NCI-H748 (cell line): ENCODE measurements at regions not wholly inside any gene's neighbourhood (a gene's known extent, or its start where the extent isn't known, plus 50 kb on each side); places are given as distances from the start of the nearest gene placed in this dataset.

ENCODE experiments used
- DNase-seq: peaks from one replicate; lab custom pipeline; 2025; ENCODE audit not compliant: unreplicated experiment; lab: John Stamatoyannopoulos, UW

DNA sequence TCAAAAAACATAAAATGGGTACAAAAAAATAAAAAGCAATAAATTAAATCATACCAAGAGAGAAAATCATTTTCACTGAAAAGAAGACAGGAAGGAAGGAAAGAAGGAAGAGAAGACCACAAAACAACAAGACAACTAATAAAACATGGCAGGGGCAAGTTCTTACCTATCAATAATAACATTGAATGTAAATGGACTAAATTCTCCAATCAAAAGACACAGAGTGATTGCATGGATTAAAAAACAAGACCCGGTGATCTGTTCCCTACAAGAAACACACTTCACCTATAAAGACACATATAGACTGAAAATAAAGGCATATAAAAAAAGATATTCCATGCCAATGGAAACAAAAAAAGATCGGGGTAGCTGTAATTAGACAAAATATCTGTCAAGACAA lies 82.6 kb upstream of the CERS6 start:
- DNase-seq, result no peak

DNA sequence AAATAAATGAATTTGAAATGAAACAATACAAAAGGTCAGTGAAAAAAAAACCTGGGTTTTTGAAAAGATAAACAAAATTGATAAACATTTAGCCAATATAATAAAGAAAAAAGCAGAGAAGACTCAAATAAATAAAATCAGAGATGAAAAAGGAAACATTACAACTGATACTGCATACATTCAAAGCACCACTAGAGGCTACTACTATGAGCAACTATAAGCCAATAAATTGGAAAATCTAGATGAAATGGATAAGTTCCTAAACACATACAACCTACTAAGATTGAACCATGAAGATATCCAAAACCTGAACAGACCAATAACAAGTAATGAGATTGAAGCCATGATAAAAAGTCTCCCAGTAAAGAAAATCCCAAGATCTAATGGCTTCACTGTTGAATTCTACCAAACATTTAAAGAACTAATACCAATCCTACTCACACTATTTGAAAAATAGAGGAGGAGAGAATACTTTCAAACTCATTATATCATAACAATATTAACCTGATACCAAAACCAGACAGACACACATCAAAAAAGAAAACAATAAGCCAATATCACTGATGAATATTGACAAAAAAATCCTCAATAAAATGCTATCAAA lies 80.8 kb upstream of the CERS6 start:
- DNase-seq, result no peak

DNA sequence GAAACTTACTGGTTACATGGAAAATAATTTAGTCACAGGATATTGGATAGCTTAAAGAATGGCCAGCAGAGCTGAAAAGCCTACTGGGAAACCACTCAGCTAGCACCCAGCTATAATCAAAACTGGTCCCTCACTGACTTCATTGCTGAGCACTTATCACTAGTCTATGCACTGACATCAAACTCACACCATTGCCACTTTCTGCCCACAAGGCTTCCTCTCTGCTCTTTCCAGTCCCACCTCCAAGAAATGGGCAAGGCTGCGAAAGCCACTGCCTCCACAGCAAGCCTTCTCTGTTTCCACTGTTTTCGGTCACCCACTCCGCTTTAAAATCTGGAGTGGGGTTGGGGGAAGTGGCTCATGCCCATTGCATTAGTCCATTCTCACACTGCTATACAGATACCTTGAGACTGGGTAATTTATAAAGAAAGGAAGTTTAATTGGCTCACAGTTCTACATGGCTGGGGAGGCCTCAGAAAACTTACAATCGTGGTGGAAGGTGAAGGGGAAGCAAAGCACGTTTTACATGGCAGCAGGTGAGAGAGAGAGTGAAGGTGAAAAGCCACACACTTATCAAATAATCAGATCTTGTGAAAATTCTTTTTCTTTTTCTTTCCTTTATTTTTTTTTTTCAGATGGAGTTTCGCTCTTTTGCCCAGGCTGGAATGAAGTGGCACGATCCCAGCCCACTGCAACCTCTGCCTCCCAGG lies 77.0 kb upstream of the CERS6 start:
- no peak for DNase-seq

DNA sequence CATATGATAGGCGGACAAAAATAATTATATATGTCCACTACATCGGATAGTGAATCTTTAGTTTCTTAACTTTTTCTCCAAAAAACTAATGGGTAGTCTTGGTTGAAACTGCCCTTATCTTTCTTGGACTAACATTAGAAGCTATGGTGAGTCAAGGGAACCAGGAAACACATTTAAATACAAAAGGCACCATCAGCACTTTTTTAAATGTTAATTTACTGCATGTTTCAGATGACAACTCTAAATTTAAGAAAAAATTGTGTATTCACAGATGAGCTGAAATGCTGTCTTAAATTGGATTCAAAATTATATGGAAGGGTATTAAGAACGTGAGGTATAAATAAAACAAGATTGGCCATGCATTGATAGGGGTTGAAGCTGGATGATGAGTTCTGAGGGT lies 75.6 kb upstream of the CERS6 start:
- DNase-seq, result no peak

DNA sequence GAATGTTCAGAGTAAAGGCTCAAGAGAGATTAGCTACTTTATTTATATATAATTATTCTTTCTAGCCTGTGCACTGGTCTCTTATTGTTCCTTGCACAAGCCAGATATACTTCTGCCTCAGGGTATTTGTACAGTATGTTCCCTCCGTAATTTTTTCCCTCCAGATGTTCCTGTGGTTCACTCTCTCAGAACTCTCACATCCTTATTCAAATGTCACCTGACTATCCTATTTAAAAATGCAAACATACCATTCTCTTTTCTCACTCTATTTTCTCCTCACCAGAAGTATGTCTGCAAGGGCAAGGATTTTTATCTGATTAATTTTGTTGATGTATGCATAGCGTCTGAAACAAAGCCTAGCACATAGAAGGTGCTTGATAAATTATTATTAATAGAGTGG lies 64.0 kb upstream of the CERS6 start:
- DNase-seq, result peak; percentile 34

DNA sequence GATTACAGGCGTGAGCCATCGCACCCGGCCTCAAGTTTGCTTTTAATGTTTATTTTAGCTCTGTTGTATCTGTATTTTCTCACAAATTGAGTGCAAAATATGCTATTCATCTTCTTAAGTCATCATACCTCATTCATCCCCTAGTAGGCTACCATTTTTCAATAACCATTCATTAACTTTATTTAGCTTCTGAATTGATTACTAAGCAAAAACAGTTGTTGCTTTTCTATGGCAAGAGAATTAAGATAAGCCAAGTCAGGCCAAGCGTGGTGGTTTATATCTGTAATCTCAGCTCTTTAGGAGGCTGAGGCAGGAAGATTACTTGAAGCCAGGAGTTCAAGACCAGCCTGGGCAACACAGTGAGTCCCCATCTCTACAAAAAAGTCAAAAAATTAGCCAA lies 63.3 kb upstream of the CERS6 start:
- no peak for DNase-seq

DNA sequence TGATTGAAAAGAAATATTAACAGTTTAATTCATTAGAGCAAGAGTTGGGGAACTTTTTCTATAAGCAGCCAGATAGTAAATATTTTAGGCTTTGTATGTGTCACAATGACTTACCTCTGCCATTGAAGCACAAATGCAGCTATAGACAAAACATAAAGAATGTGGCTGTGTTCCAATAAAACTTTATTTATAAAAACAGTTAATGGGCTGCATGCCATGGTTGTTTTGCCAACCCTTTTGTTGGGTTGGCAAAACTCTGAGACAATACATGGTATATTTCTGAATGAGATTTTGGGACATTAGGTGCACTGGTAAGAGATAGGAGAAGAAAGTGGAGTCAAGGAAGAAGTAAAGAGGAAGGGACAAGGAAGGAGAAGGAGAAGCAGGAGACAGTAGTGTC lies 61.8 kb upstream of the CERS6 start:
- DNase-seq, result no peak

DNA sequence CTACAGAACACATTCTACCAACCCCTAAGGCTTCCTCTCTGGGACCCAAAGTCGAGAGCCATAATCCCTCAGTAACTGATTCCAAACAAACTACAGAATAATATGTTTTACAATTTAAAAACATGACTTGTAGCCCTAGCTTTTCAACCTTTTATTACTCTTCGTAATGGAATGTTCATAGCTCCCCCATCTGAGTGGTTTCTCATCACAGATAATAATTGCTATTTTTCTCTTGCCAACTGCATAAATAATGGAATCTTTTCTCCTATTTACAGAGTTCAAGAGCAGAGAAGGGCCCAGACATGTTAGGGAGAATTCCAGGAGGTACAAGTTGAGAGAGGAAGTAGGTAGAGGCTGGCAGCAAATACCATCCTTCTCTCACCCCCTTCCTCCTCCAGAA lies 59.9 kb upstream of the CERS6 start:
- no peak for DNase-seq

DNA sequence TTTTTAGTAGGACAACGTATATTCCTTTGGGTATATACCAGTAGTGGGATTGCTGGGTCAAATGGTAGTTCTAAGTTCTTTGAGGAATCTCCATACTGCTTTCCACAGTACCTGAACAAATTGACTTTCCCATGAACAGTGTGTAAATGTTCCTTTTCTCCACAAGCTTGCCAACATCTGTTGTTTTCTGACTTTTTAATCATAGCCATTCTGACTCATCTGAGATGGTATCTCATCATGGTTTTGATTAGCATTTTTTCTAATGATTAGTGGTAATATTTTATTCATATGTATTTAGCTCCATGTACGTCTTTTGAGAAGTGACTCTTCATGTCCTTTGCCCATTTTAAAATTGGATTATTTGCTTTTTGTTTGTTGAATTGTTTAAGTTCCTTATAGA lies 58.4 kb upstream of the CERS6 start:
- no peak for DNase-seq

DNA sequence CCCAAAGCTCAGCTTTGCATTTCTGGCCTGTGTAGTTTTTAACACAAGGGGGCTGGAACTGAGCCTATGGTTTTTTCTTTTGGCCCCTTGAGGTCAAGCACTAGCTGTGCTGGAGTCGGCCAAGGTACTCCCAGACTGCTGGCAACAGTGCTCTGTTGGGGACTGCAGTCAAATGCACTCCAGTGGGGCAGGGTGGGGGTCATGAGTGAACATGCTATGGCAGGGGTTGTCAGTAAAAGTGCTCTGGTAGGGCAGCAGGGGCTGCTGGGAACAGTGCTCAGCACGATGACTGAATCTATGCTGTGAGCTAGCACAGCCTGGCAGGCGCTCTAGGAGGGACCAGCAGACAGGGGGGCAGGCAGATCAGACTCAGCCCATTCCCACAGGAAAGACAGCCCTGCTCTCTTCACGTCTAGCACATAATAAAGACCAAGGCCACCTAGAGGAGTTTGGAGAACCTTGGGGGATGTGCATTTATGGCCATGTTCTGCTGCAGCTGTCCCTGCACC lies 55.0 kb upstream of the CERS6 start:
- no peak for DNase-seq

DNA sequence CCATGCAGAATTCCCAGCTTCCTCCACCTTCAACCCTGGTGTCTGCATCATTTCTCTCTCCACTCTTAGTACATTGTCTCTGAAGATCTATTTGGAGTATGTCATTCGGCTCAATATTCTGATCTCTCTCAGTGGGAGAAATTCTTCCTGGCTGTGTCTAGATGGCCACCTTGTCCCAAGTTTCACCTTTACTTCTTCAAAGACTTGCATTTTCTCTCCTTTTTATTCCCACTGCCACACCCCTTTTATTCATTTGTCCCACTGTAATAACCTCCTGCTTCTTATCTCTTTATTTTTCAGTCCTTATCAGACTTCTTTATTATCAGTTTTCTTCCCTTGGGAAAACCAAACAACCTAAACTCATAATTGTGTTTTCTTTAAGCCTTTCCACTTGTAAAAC lies 54.3 kb upstream of the CERS6 start:
- DNase-seq, result no peak

DNA sequence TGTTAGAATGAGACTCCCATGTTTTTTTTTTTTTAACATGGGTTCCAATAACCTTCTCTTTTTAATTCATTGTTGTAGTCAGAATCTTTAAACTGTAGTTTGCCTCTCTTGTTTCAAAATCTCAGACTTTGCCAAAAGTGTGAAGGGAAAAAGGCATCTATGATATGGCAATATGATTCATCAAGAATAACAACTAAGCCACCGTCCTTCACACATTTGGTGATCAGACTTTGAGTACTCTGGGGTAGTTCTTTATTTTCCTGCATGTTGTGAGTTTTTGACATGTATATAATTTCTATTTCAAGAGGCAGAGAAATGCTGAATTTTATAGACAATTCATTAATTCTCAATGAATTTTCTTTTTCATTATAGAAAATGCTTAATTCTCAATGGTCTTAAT lies 53.5 kb upstream of the CERS6 start:
- no peak for DNase-seq

DNA sequence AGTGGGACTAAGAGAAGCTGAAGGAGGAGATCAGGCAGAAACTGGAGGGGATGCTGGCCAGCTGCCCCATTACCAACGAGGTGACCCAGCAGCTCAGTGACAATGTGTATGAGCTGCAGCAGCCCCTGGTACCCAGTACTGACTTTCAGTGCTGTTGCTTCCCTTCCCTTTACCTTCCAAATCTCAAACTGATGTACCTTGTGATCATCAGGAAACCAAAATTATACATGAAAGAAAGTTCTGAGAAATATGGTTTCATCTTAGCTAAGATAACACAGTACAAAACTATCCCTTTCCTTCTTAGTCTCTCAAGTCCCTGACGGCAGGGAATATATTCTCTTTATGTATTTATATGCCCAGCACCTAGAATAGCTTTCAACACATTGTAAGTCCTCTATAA lies 52.3 kb upstream of the CERS6 start:
- no peak for DNase-seq

DNA sequence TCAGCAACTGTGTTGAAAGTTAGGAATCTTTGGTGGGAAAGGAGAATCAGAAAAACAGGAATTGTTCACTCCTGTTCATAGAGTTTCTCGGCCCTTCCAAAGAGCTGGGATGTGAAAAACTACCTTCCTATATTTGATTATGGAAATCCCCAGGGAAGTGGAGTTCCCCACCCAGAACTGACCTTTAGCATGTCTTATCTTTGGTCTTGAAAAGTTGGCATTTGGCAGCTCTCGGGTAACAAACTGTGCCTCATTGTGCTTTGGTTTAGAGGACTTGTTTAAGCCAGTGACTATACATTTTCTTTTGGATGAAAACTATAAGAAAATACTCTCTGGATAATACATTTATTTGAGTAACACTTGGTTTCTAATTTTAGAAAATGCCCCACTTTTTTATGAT lies 51.3 kb upstream of the CERS6 start:
- no peak for DNase-seq
